ENCODE measurements at regions not wholly inside any gene's neighbourhood (a gene's known extent, or its start where the extent isn't known, plus 50 kb on each side); places are given as distances from the start of the nearest gene placed in this dataset.

DNA sequence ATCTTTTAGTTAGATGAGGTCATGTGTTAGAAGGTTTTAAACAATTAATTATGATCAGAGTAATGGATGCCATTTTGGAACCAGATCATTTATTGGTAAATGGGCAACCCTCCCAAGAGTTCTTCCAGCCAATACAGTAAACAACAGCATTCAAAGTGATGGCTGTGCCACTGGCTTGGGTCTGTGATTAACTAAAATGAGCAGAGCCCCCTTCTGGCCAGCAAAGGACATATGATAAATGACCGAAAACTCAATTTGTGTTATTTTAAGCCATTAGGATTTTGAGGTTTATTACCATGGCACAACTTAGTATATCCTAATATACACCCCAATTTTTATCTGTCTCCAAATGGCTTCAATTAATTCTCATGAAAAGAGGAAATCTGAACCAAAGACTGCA is 90.8 kb upstream of the NPFFR2 start:
- no peak overlapping the region for H3K27ac Mint-ChIP-seq
- peaks cover 19% of the 10 kb centered on the region for H3K9me3 ChIP-seq (ENCODE audit: control insufficient read depth, low read depth, low read length)
- no CpG with 5 or more reads among the region's 1 CpG for WGBS (ENCODE audit: extremely low coverage, insufficient read length, low lambda C conversion rate)
- H2BK12ac ChIP-seq (ENCODE audit: insufficient read length, low read depth, low read length): no peak overlapping the region
- no peak overlapping the region for H3K56ac ChIP-seq (ENCODE audit: insufficient read length, low read depth, low read length)
- H4K8ac ChIP-seq (replicated peaks; ENCODE audit: insufficient read length, low read depth, low read length): no peak overlapping the region
- peaks cover 31 to 37% of the 10 kb centered on the region in 2 experiments for H3K9me3 Mint-ChIP-seq
- H2AK5ac ChIP-seq (ENCODE audit: insufficient read length, low read length): no peak overlapping the region
- no peaks in the 10 kb centered on the region for H3K79me1 ChIP-seq (ENCODE audit: insufficient read depth, low read depth, low read length, poor library complexity, severe bottlenecking)
- no peaks in the 10 kb centered on the region for H3K23me2 ChIP-seq (ENCODE audit: insufficient read length, low read depth, low read length, poor library complexity, severe bottlenecking)
- no peak overlapping the region for H2BK120ac ChIP-seq (ENCODE audit: low read depth, low read length, poor library complexity, severe bottlenecking)
- no peaks in the 10 kb centered on the region for H3K4me1 ChIP-seq (ENCODE audit: insufficient read depth, low read length)
- H3T11ph ChIP-seq (ENCODE audit: low read length): no peak overlapping the region
- no peak overlapping the region for H4K5ac ChIP-seq (ENCODE audit: insufficient read length, low read depth, low read length)
- no peak overlapping the region for H3K4ac ChIP-seq (ENCODE audit: low read depth, low read length)
- DNase-seq: peak; percentile 55
- H3K14ac ChIP-seq (ENCODE audit: insufficient read depth, low read length): no peak overlapping the region
- no peak overlapping the region for H2BK5ac ChIP-seq (ENCODE audit: insufficient read length, low read length)
- TF ChIP-seq, protein P1, sequence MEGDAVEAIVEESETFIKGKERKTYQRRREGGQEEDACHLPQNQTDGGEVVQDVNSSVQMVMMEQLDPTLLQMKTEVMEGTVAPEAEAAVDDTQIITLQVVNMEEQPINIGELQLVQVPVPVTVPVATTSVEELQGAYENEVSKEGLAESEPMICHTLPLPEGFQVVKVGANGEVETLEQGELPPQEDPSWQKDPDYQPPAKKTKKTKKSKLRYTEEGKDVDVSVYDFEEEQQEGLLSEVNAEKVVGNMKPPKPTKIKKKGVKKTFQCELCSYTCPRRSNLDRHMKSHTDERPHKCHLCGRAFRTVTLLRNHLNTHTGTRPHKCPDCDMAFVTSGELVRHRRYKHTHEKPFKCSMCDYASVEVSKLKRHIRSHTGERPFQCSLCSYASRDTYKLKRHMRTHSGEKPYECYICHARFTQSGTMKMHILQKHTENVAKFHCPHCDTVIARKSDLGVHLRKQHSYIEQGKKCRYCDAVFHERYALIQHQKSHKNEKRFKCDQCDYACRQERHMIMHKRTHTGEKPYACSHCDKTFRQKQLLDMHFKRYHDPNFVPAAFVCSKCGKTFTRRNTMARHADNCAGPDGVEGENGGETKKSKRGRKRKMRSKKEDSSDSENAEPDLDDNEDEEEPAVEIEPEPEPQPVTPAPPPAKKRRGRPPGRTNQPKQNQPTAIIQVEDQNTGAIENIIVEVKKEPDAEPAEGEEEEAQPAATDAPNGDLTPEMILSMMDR (conservative IDR thresholded peaks at IDR 0.05): peak; percentile 78
- no peak overlapping the region for H2BK15ac ChIP-seq (ENCODE audit: low read depth, low read length)
- H3K23ac ChIP-seq (ENCODE audit: insufficient read length, low read depth, low read length): no peak overlapping the region
- H3K36me3 Mint-ChIP-seq (ENCODE audit: insufficient read depth in 1 of 3, low read depth in 3 of 3): peaks cover 30 to 35% (median 34%) of the 10 kb centered on the region in 3 experiments
- H3K4me2 ChIP-seq (ENCODE audit: insufficient read depth, insufficient read length, low read length): no peak overlapping the region
- no peak overlapping the region for H3K4me3 Mint-ChIP-seq
- no peak overlapping the region for H3K27ac ChIP-seq (ENCODE audit: insufficient read length, low read depth, low read length)
- no peaks in the 10 kb centered on the region for H3K27me3 Mint-ChIP-seq (ENCODE audit: low read depth)
- no peak overlapping the region for H3K9ac ChIP-seq (ENCODE audit: extremely low read depth, insufficient read length, low read length)
- no peak overlapping the region for H2AFZ ChIP-seq (ENCODE audit: low read length)
- no peak overlapping the region for H4K91ac ChIP-seq (ENCODE audit: insufficient read length, low read depth, low read length)
- no peaks in the 10 kb centered on the region for H3K79me2 ChIP-seq (ENCODE audit: insufficient read depth, low read length)
- no peak overlapping the region for H2BK20ac ChIP-seq (ENCODE audit: low read depth, low read length, poor library complexity, severe bottlenecking)
- H3K27me3 ChIP-seq (ENCODE audit: insufficient read depth, low read length): no peaks in the 10 kb centered on the region
- no peak overlapping the region for H3K18ac ChIP-seq (ENCODE audit: insufficient read length, low read depth, low read length)
- peaks cover 3 to 8% of the 10 kb centered on the region in 2 experiments for H3K4me1 Mint-ChIP-seq
- no peaks in the 10 kb centered on the region for H4K20me1 ChIP-seq (ENCODE audit: control insufficient read depth, insufficient read depth, insufficient read length)
